Left renal cortex interstitium (tissue), 4 donors: ENCODE measurements at regions not wholly inside any gene's neighbourhood (a gene's known extent, or its start where the extent isn't known, plus 50 kb on each side); places are given as distances from the start of the nearest gene placed in this dataset.

Experiments
- DNase-seq, 4 donors: peaks; one replicate each; pipeline ENCODE4 v3.0.0-alpha.2; 2013; ENCODE audit warnings: low read depth in 4 of 4, low spot score in 2 of 4, missing footprints in 1 of 4

DNA sequence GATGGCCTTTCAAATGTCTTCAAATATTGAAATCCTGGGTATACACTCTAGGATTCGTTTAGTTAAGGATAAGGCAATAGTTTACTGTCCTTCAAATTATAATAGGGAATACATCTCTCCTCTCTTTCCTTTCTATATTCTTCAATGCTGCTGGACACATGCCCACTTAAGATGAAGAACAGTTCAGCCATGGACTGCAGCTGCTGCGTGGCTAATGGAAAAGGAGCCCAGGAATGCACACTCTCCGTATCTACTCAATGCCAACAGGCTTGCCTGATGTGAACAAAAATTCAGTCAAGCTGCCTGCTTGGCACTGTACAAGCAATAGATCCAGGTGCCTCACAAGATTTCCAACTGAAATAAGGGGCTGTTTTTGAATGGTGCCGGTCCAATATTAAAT lies 321.2 kb upstream of the LYPLAL1 start:
- DNase-seq, result no peak

- no peak for DNase-seq
Measured at GRCh38 chr1:218863987-218864386, 309.7 kb upstream of the LYPLAL1 start.

- DNase-seq, result no peak
Measured at GRCh38 chr1:218865591-218865990, 308.1 kb upstream of the LYPLAL1 start.

- DNase-seq, result no peak
Measured at GRCh38 chr1:218866507-218866906, 307.2 kb upstream of the LYPLAL1 start.

- no peak for DNase-seq
Measured at GRCh38 chr1:218867066-218867465, 306.6 kb upstream of the LYPLAL1 start.

- DNase-seq, result no peak
Measured at GRCh38 chr1:218867941-218868626, 305.6 kb upstream of the LYPLAL1 start.

DNA sequence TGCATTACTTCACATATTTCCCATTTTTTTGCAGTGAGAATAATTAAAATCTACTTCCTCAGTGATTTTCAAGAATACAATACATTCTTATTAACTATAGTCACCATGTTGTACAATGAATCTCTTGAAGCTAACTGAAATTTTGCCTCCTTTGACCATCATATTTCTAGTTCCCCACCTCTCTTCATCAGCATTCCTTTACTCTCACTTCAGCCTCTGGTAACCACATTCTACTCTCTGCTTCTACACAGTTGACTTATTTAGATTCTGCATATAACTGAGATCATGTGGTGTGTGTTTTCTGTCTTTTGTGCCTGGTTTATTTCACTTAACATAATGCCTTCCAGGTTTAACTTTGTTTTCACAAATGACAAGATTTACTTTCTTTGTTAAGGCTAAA lies 304.4 kb upstream of the LYPLAL1 start:
- no peak for DNase-seq

DNA sequence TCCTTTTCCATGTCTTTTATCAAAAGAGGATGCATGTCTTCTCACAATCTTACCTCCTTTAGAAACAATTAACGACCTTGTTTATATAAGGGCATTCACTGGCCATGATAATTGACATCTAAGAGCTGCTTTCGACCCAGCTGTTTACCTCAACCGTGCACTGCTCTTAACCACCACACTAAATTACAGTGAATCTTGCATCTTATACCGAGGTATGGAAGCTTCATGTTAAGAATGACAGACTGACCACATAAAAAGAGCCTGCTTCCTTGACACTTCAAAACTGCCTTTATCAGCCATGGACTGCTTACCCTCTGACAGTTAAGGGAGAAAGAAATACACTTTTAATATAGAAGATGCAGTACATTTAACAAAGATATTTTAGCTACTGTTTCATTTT lies 301.7 kb upstream of the LYPLAL1 start:
- no peak for DNase-seq

GRCh38 chr1:218872928-218873327 lies 300.8 kb upstream of the LYPLAL1 start:
- no peak for DNase-seq

DNA sequence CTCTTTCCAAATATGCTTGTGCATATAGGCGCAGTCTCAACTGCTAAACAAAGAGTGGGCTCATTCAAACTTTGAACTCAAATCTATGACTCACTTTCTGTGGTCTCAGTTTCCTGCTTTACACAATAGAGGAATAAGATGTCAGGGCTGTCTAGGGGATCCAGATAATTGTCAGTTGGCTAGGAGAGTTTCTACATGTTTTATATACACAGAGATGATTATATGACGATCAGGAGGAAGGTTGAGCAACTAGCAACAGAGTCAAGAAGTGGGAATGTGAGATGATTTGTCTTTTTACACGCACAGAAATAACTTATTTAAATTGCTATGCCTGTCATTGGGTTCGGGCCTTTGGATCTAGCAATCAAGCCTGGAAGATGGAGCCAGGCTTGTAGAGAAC lies 299.4 kb upstream of the LYPLAL1 start:
- DNase-seq, result no peak

GRCh38 chr1:218874801-218875400 lies 298.8 kb upstream of the LYPLAL1 start:
- no peak for DNase-seq

DNA sequence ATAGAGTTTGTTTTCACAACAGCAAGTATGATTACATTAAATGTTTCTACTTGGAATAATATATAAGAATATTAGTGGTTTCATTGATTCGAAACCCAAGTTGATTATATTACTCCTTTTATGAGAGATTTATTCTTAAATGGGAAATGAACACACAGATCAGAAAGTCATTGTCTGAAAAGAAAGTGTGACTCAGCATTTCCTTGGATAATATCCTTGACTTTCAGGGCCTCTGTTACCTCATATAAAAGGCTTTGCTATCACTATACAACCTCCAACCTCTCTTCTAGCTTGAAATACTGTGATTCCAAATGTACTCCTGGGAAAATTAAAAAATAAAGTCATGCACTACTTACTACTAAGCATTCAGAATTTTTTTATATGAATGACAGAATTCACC lies 295.3 kb upstream of the LYPLAL1 start:
- no peak for DNase-seq

DNA sequence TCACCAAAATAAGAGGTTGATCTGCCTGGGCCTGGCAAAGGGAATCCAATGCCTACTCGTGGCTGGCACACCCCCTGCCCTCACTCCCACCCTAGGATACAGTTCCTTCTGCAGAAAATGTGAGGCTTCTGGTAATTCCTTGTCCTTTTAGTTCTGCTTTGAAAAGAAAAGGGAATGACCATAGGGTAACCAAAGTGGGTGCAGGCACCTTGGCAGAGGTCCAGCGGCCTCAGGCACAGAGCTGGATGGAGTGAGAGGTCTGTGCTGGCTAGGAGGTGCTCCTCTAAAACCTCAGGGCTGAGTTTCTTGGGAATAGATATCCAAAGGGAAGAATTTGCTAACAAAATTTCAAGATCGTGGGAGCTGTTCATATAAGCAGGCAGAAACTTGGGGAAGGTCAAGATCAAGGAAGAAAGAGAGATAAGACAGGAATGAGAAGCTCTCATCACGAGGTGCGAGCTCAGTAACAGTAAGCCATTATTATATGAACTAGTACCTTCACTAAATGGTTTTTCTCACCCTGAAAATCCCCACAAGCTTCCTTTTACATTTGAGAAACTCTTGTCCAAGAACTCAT lies 293.1 kb upstream of the LYPLAL1 start:
- DNase-seq, result no peak

- no peak for DNase-seq
Measured at GRCh38 chr1:218882454-218882853, 291.2 kb upstream of the LYPLAL1 start.

DNA sequence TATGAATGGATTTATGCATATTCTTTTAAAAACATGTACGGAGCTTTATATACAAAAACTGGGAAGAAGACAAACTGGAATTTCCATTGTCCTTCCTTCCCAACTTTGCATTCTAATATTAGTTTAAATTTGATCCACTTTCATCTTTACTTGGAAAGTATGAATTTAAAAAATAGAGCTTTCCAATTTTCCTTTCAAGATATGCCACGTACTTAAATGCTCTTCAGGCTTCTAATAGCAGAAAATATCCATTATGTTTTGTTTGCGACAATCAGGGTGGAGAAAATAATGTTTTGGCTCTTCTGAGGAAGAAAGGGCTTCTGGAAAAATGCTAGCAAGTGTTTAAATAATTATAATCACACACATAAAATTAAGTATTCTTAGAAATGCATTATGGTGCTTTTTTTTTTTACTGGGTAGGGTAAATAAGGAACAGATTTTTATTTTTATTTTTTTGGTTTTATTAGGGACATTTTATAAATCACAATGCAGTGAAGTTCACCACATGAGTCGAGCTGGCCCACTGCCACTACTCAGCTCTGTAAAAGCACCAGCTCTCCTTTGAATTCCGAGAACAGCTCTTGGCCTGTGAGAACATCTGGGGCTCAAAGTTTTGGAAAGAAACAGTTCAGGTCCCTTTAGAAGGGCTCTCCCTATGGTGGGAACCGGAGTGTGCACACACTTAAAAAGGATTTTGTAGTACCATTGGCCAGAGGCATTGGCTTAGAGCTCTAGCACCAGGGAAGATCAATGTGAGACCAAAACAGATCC lies 287.4 kb upstream of the LYPLAL1 start:
- no peak for DNase-seq

GRCh38 chr1:218887141-218887925 lies 286.3 kb upstream of the LYPLAL1 start:
- DNase-seq, result no peak

DNA sequence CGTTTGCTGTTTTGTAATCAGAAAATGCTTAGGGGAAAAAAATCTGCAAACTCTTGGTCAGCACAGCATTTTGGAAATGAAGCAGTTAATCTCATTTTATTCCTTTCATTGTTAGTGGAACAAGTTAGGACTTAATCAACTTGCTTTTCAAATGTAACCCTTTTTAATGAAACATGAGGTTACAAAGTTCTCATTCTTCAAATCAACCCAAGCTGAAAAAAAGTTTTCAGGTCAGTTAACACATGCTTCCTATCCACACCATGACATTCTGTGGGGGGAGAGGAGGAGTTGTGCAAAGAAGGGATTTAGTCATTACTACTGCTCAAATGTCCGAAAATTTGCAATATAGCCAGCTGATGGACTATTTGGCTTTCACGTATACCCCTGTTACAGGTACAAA lies 283.2 kb upstream of the LYPLAL1 start:
- no peak for DNase-seq

- DNase-seq, result no peak
Measured at GRCh38 chr1:218891577-218891976, 282.1 kb upstream of the LYPLAL1 start.

- no peak for DNase-seq
Measured at GRCh38 chr1:218895064-218895587, 278.6 kb upstream of the LYPLAL1 start.

- DNase-seq, result no peak
Measured at GRCh38 chr1:218896202-218896601, 277.5 kb upstream of the LYPLAL1 start.

DNA sequence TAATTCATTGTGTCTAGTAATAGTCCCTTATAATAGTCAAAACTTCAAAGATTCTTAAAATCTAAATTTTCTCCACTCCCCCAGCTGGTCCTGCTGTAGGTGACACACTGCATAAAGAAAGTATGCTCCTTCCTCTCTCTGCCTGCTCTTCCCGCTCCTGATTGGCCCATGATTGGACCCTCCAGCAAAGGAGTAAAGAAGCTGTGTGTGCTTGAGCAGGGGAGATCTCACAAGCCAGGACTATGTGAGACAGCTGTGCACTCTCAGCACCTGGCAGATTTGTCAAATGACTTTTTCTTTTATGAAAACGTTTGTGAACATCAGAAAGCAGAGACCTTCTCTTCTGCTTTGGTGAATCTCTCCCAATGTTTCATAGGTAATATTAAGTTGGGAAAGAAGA lies 274.8 kb upstream of the LYPLAL1 start:
- DNase-seq, result no peak
